ENCODE measurements at regions not wholly inside any gene's neighbourhood (a gene's known extent, or its start where the extent isn't known, plus 50 kb on each side); places are given as distances from the start of the nearest gene placed in this dataset.

- TF ChIP-seq NFATC3 (CRISPR knock-in tag; IDR thresholded peaks at IDR 0.05) (0 out of 2 replicates have a peak, but pooled peaks have one; percentile 33), SMARCE1 (IDR thresholded peaks at IDR 0.05; ENCODE audit: borderline replicate concordance) (no peak), ZFP36 (IDR thresholded peaks at IDR 0.05; ENCODE audit: borderline replicate concordance, low read depth, low read length, partially characterized antibody) (no peak), ATF1 (CRISPR knock-in tag; IDR thresholded peaks at IDR 0.05) (peak; percentile 62), MED1 (CRISPR knock-in tag; IDR thresholded peaks at IDR 0.05) (peak; percentile 94), BCL3 (CRISPR knock-in tag; IDR thresholded peaks at IDR 0.05) (0 out of 2 replicates have a peak, but pooled peaks have one; percentile 37), MED13 (CRISPR knock-in tag; IDR thresholded peaks at IDR 0.05) (peak; percentile 45), ZBTB10 (CRISPR knock-in tag; IDR thresholded peaks at IDR 0.05; ENCODE audit: borderline replicate concordance) (0 out of 2 replicates have a peak, but pooled peaks have one; percentile 10), HOMEZ (CRISPR knock-in tag; IDR thresholded peaks at IDR 0.05; ENCODE audit: low read depth) (no peak; the same call in 1 of the 2 replicates), MYC (CRISPR knock-in tag; IDR thresholded peaks at IDR 0.05; ENCODE audit: borderline replicate concordance) (peak; percentile 70; the same call in 1 of the 2 replicates), TAF15 (IDR thresholded peaks at IDR 0.05; ENCODE audit: low read depth, low read length, poor library complexity, severe bottlenecking) (no peak), ZMYM2 (CRISPR knock-in tag; IDR thresholded peaks at IDR 0.05) (no peak; the same call in 1 of the 2 replicates), ZNF724P (CRISPR knock-in tag; IDR thresholded peaks at IDR 0.05; ENCODE audit: borderline replicate concordance) (no peak; the same call in 1 of the 2 replicates), UBTF (CRISPR knock-in tag; IDR thresholded peaks at IDR 0.05) (peak; percentile 25; the same call in 1 of the 2 replicates), KLF15 (CRISPR knock-in tag; IDR thresholded peaks at IDR 0.05; ENCODE audit: borderline replicate concordance) (no peak), SMYD3 (CRISPR knock-in tag; IDR thresholded peaks at IDR 0.05) (no peak)
- TF ChIP-seq, protein P1, sequence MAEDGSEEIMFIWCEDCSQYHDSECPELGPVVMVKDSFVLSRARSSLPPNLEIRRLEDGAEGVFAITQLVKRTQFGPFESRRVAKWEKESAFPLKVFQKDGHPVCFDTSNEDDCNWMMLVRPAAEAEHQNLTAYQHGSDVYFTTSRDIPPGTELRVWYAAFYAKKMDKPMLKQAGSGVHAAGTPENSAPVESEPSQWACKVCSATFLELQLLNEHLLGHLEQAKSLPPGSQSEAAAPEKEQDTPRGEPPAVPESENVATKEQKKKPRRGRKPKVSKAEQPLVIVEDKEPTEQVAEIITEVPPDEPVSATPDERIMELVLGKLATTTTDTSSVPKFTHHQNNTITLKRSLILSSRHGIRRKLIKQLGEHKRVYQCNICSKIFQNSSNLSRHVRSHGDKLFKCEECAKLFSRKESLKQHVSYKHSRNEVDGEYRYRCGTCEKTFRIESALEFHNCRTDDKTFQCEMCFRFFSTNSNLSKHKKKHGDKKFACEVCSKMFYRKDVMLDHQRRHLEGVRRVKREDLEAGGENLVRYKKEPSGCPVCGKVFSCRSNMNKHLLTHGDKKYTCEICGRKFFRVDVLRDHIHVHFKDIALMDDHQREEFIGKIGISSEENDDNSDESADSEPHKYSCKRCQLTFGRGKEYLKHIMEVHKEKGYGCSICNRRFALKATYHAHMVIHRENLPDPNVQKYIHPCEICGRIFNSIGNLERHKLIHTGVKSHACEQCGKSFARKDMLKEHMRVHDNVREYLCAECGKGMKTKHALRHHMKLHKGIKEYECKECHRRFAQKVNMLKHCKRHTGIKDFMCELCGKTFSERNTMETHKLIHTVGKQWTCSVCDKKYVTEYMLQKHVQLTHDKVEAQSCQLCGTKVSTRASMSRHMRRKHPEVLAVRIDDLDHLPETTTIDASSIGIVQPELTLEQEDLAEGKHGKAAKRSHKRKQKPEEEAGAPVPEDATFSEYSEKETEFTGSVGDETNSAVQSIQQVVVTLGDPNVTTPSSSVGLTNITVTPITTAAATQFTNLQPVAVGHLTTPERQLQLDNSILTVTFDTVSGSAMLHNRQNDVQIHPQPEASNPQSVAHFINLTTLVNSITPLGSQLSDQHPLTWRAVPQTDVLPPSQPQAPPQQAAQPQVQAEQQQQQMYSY (CRISPR knock-in tag; IDR thresholded peaks at IDR 0.05) = no peak
These were observed 79.4 kb upstream of the MAP4K3 start (continued) for GRCh38 chr2:39516347-39517101.
